BJ (cell line): ENCODE measurements at regions not wholly inside any gene's neighbourhood (a gene's known extent, or its start where the extent isn't known, plus 50 kb on each side); places are given as distances from the start of the nearest gene placed in this dataset.

Experiments used
- CTCF ChIA-PET: fragments of 350-600 bp; formaldehyde crosslinking; extraction: SDS; loops from one replicate; lab custom pipeline; 2021; ENCODE audit warnings: antibody characterized with exemption, inconsistent platforms; lab: Yijun Ruan, JAX
- POLR2A ChIA-PET: fragments of 300-600 bp; sonication (Branson Sonifier 250); formaldehyde crosslinking; extraction: SDS; loops from one replicate; lab custom pipeline; 2021; ENCODE audit warnings: antibody characterized with exemption; lab: Charles Lee
- DNase-seq: peaks from one replicate; pipeline ENCODE4 v3.0.0-alpha.2; 2011; ENCODE audit warnings: low read depth
- H3K27me3 ChIP-seq: 2 replicates; pipeline ENCODE4 v1.6.0; 2011; ENCODE audit warnings: low read length; ENCODE audit not compliant: control insufficient read depth, insufficient read depth
- H3K36me3 ChIP-seq: 2 replicates; pipeline ENCODE4 v1.5.1; 2011; ENCODE audit warnings: low read length; ENCODE audit not compliant: control insufficient read depth, insufficient read depth
- H3K4me3 ChIP-seq: 2 replicates; pipeline ENCODE4 v1.5.1; 2011; ENCODE audit warnings: low read depth, mild to moderate bottlenecking, control low read depth, low read length
- TF ChIP-seq, protein P1 (sequence below): IDR thresholded peaks from 2 replicates; pipeline ENCODE4 v1.5.1; 2011; ENCODE audit warnings: low read depth, mild to moderate bottlenecking, control low read depth, inconsistent platforms, low read length, moderate library complexity; ENCODE audit not compliant: insufficient read depth

DNA sequence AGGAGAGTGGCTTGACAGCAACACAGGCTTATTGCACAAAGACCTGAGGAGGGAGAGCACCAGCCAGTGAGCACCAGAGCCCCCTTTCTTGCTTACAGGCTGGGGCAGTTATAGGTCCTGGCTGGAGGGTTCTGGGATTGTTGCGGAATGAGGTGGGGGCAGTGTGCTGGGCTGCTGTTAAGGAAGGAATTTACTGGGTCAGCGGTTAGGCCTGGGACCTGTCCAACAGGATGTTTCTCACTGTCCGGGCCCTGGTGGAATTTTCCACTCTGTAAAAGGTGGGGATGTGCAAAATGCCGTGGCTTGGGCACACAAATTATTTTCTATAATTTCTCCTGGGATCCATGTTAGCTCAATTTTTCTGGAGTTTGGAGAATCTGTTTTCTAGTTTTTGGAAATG lies 757.3 kb downstream of the TYW1 start:
- TF ChIP-seq, protein P1, sequence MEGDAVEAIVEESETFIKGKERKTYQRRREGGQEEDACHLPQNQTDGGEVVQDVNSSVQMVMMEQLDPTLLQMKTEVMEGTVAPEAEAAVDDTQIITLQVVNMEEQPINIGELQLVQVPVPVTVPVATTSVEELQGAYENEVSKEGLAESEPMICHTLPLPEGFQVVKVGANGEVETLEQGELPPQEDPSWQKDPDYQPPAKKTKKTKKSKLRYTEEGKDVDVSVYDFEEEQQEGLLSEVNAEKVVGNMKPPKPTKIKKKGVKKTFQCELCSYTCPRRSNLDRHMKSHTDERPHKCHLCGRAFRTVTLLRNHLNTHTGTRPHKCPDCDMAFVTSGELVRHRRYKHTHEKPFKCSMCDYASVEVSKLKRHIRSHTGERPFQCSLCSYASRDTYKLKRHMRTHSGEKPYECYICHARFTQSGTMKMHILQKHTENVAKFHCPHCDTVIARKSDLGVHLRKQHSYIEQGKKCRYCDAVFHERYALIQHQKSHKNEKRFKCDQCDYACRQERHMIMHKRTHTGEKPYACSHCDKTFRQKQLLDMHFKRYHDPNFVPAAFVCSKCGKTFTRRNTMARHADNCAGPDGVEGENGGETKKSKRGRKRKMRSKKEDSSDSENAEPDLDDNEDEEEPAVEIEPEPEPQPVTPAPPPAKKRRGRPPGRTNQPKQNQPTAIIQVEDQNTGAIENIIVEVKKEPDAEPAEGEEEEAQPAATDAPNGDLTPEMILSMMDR = no peak

DNA sequence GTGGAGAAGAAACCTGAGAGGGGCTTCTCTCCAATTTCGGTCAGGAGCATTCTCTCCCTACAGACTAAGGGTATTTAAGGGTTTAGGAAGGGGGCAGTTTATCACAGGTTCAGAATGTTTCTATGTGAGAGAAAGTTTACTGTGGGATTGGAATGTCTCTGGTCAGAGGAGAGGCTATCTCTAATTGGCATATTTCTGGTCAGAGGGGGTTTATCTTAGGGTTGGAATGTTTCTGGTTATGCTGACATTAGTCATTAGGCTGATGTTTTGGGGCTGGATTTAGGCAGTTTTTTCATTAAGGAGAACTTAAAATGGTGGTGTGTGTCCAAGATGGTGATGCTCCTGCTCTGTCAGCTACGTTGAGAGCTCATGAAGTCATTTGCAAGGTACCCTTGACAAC lies 758.0 kb downstream of the TYW1 start:
- no peaks in the 10 kb centered on the region for H3K36me3 ChIP-seq
- DNase-seq = no peak
- H3K4me3 ChIP-seq = no peak overlapping the region
- ChIA-PET CTCF (no interaction called here), POLR2A (no interaction called here)
- TF ChIP-seq, protein P1 = no peak
- no peaks in the 10 kb centered on the region for H3K27me3 ChIP-seq

More for the DNA sequence above, 757.3 kb downstream of the TYW1 start:
- no peak overlapping the region for H3K4me3 ChIP-seq
- ChIA-PET CTCF (no interaction called here), POLR2A (no interaction called here)
- H3K36me3 ChIP-seq = no peaks in the 10 kb centered on the region
- no peak for DNase-seq
- no peaks in the 10 kb centered on the region for H3K27me3 ChIP-seq

DNA sequence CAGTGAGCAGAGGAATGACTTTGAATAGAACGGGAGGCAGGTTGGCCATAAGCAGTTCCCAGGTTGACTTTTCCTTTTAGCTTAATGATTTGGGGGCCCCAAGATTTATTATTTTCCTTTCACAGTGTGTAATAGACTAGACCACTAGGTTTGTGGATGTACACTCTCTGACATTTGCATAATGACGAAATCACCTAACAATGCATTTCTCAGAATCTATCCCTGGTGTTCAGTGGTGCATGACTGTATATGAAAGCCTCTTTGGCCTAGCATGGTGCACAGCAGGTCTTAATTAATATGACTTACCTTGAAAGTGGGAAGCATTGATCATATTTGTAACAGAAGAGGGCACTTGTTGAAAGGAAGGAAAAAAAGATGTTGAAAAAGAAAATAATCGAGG lies 761.9 kb downstream of the TYW1 start:
- Histone ChIP-seq H3K4me3 (no peak overlapping the region), H3K27me3 (no peaks in the 10 kb centered on the region), H3K36me3 (no peaks in the 10 kb centered on the region)
- no peak for DNase-seq
- POLR2A ChIA-PET = no interaction called here
- CTCF ChIA-PET = no interaction called here
- TF ChIP-seq, protein P1 = no peak

DNA sequence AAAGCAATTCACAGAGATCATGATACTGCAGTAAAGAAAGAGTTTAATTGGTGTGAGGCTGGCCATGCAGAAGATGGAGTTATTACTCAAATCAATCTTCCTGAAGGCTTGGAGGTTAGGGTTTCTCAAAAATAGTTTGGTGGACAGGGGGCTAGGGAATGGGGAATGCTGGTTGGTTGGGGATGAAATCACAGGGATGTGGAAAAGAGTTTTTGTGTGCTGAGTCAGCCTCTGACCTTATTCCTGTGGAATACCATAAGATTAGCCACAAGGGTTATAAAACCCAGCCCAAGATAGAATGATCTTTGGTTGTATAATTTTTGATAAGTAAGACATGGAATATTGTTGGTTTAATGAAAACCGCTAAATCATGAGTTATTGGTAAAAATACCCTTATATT lies 764.3 kb downstream of the TYW1 start:
- POLR2A ChIA-PET = no interaction called here
- Histone ChIP-seq H3K4me3 (no peak overlapping the region), H3K36me3 (no peaks in the 10 kb centered on the region), H3K27me3 (no peaks in the 10 kb centered on the region)
- CTCF ChIA-PET = no interaction called here
- TF ChIP-seq, protein P1 = no peak
- DNase-seq = no peak

DNA sequence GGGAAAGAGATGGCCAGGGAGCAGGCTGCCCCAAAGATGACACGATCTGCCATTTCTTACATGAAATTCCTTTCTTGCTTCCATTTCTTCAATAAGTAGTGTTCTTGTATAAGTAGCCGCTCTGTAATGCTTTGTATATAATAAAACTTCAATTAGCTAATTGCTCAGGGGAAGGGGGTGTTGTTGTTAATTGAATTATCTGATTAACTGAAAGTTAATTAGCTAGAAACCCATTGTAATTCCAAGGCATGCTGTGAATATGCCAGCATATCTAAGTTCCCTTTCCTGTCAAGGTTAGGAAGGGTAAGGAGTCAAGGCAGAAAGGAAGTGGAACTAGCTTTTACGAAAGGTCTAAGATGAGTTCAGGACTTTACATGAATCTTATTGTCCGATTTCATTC lies 765.9 kb downstream of the TYW1 start:
- POLR2A ChIA-PET = no interaction called here
- H3K27me3 ChIP-seq = no peaks in the 10 kb centered on the region
- CTCF ChIA-PET = interaction anchor here (1.1 kb wide), 1 partner anchor 32 kb away, joined by 3 read pairs; no protein-coding TSS in a partner anchor
- no peak overlapping the region for H3K4me3 ChIP-seq
- TF ChIP-seq, protein P1 = no peak
- no peak for DNase-seq
- no peaks in the 10 kb centered on the region for H3K36me3 ChIP-seq
